HG02981 (cell line): ENCODE measurements at regions not wholly inside any gene's neighbourhood (a gene's known extent, or its start where the extent isn't known, plus 50 kb on each side); places are given as distances from the start of the nearest gene placed in this dataset.

ENCODE experiments used
- ATAC-seq: cut with Tn5 transposase; IDR thresholded peaks from one replicate; pipeline ENCODE4 v1.9.1; 2021; ENCODE audit warnings: mild to moderate bottlenecking, moderate library complexity; ENCODE audit not compliant: unreplicated experiment

DNA sequence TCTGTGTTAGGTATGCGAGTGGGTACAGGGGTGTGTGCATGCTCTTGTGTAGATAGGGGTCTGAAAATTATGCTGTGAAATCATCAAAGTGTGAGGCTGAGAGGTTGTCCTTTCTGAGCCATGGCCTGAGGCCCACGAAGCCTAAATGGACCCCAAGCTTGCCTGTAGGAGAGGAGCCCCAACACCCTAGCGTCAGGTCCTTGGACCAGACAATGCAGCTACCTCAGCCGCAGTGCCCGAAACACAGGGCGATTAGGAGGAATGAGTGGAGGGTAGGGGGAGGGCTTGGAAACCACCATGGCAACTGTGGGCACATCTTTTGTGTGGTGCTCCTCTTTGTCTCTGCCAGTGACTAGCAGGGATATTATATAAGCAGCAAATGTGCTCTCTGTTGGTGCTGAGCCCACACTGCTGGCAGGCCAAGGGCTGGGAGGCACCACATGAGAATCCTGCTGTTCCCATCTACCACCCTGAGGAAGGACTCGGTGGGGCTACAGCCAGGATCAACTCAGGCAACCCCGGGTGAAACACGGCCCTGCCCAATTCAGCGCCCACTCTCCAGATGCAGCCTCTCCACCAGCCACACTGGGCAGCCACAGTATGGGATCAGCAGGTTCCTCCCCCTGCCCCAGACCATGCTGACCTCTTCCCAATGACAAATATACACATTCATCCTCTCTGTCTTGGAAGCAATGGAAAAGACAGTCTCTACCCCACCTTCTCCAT lies 84.6 kb upstream of the FSTL4 start:
- no peak for ATAC-seq

DNA sequence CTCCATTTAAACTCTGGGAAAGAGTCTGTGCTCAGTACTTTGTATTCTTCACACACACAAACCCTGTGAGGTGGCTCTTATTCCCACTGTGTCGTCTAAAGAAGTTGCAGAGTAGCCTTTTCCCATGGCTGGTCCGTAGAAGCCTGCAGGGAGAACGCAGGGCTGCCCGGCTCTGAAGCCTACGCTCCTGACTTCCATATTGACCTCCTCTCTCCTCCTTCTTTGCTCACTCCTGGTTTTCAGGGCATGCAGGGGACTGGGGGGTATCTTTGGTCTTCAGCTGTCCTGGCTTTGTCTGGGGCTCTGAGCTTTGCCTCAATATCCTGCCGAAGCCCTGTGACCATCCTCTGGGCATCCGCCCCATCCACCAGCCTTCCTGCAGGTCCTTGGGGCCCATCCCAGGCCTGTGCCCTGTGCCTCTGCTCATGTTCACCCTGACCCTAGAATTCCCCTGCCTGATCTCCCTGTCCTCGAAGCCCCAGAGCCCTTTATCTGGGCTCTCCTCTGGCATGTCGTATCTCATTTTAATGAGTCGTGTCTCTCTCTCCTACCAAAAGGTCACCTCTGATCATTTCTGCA lies 83.8 kb upstream of the FSTL4 start:
- ATAC-seq: no peak

DNA sequence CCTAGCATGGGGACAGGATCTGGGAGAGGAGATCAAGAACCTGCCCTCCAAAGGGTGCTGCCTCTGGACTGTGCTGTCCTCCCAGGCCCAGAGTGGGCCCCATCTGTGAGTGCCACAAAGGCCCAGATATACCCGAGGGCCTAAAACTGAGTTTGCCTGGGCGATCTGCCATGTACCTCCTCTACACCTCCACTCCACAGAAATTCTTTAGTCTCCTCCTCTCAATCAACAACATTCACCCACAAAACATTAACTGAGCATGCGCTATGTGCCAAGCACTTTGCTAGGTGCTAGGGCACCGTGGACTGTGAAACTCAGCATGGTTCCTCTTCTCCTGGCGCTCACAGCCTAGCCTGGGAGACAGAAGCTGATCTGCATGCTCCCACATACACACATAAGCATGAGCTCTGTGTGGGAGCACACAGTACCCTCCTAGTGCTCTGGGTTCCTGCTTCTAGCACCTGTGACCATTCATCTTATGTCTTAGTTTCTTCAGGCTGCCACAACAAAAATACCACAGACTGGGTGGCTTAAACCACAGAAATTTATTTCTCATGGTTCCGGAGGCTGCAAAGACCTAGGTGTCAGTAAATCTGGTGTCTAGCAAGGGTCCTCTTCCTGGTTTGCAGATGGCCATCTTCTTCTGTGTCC lies 82.0 kb upstream of the FSTL4 start:
- ATAC-seq: no peak

DNA sequence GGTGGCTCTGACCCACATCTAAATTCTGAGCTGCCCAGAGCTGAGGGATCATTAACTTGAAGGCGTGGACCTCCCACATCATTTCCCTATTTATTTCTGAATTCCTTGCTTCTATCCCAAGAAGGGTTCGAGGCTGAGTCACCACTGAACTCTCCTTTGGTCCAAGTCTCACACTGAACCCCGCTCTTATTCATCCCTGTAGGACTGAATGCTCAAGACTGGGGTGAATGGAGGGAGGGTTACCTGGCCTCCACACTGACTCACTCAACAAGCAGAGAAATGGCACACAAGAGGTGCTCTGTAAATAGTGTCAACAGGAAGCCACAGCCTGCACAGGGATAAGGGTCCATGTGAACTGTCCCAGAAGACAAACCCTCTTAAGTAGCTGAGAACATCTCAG lies 79.1 kb upstream of the FSTL4 start:
- no peak for ATAC-seq

DNA sequence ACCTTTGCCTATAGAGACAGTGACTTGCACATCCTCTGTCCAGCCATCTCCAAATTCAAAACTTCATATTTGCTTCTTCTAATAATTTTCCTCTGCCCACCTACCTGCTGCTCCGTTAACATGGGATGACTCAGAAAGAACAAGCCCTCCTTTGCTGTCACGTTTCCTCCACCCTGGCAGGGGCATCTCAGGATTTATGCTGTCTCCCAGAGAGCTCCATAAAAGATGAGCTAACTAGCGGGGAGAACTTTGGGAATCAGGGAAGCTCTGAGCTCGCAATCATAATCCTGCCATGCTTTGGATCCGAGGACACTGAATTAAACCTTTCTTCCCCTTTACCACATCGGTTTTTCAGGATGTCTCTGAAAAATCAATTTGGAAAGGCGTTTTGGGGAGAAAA lies 78.4 kb upstream of the FSTL4 start:
- ATAC-seq: no peak

DNA sequence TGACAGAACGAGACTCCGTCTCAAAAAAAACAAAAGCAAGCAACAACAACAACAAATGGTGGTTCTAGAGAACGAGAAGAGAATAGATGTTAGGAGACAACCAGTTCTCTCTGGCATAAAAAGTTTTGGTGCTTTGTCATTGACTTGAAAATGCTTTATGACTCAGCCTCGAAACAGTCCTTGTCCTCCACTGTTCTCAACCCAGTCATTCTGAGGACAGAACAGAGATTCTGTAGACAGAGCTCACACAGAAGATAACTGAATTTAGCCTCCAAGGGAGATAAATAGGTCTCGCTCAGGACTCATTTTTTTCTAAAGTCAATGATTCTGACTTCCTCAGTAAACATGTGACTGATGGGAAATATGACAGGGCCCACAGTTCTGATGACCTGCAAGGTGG lies 76.0 kb upstream of the FSTL4 start:
- no peak for ATAC-seq

DNA sequence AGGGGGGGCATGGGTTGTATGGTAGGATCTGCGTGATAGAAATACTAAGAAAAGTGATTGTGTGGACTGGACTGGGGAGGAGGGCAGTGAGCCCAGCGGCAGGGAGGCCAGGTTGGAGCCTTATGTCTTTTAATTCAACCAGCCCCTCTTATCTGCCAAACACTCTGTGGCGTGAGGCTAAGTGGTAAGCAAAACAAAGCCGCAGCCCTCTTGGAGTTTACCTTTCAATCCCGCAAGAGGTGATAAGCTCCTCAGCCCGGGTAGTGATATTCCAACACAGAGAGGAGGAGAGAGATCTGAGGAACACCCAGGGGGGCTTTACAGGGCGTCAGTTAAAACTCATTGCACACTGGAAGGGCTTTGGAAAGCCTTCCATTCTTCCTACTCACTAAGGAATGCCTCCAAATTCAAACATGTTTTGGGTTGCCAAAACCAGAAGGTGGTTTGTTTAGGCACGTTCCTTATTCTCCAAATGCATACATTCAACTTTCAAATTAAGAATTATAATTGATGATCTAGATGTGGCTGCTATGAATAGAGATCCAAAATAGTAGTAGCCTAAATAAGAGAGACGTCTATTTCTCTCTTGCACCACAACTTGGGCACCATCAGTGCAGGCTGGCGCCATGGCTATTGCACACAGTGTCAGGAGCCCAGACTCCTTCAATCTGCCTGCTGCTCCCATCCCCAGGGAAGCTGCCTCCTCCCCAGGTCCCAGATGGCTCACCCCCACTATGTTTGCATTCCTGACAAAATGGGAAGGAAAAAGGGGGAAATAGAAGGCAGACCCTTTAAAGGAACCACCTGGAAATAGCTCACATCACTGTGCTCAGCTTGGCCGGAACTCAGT lies 75.1 kb upstream of the FSTL4 start:
- ATAC-seq: no peak

DNA sequence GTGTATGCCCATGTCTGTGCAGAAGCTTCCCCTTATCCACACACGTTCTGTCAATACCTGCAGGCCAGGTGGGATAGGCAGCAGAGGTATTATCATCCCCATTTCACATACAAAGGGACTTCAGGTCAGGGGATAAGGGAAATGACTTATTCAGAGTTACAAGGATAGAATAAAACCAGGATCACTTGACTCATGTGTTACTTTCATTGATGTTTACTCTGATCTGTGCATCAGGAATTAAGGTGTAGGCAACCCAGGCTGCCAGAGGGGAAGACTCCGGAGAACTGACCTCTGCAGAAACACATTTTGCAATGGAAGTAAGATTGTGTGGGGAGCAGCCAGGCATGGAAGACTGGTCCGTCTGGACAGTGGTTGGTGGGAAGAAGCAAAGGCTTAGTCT lies 74.2 kb upstream of the FSTL4 start:
- no peak for ATAC-seq

DNA sequence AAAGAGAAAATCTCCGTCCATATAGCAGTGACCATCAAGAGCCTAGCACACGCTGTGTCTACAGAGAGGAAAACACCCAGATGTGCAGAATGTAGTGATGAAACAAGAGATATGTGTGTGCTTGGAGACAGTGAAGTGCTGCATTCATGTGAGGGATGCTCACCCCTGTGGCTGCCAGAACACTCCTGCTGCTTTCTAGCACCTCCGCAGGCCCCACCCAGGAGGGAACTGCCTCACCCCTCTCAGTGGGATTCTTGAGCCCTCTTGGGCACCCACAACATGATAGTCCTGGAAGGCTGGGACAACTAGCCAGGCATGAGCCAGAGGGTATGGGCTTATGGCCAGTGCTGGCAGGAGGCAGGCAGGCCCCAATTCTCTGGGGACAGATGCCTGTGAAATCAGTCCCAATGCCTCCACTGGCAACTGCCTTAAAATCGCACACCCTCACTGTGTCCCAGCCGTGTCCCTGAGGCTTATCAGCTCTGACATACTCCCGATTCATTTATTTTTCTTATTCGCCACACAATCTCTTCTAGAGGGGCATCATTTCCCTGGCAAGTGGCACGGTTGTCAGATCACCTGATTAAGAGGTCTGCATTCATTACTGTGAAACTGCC lies 73.2 kb upstream of the FSTL4 start:
- no peak for ATAC-seq

DNA sequence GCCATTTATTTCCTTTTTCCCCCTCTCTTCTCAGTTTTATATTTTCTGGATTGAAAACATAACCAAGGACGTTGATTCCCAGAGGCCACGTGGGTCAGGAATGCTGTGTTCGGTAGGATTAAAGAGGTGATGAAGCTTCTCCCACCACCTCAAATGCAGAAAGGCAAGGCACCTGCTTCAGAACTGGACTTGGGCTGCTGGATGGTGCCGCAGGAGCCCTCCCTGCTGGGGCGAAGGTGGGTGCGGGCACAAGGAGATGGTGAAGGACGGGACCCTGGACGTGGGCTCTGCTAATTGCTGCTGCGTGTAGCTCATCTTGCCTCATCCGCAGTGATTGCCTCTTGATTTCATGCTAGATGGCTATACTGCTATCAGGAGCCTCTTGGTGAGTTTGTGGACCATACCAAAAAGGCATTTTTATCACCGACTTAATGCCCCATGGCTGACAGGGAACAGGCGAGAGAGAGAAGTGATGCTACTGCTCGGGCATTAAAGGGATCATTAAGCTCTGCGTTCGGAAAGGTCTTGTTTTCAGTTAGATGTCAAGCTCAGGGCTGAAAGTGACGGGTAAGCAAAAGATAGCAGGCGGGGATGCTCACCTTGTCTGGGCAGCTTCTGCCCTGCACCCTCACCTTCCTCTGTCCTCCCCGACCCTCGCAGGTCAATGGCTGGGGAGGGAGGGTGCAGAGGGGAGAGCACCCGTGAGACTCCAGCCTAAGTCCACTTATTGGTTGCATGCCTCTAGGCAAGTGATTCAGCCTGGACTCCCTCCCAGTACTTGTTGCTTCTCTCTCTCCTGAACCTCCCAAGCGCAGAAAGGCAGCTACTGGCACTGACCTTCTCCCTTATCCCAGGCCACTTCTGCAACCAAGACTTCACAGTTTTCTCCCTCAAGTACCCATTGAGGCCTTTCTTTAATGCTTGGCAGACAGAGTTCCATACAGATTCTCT lies 71.6 kb upstream of the FSTL4 start:
- no peak for ATAC-seq

DNA sequence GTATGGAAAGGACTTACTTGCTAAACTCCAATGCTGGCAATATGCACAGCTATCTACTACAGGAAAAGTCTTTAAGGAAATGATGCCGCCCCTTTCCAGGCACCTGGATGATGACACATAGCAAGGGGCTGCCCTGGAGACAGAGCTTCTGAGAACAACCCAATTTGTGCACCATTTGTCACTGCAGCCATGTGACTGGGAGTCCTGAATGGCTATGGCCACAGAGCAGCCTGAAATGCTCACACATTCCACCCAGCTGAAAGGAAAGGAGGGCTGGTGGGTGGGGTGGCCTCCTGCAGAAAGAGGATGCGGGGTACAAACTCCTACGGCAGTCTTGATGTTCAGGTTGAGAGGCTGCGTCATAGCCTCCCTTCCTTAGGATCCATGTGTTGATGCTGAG lies 70.1 kb upstream of the FSTL4 start:
- no peak for ATAC-seq

DNA sequence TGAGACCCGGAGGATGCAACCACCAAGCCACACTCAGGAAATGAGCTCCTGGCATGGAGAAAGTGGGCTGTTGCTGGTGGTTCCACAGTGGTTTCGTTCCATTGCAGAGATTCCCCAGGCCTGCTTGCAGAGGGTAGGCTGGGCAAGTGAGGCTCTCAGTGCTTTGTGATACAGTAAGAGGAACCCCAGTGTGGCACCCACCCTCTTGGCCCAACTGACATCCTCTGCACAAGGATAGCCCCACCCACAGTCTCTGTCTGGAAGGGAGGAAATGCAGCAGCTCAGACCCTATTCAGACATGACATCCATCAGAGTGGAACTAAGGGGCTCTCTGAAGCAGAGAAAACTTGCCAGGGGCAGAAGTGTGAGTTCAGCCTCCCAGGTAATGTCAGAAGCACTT lies 69.6 kb upstream of the FSTL4 start:
- ATAC-seq: no peak

DNA sequence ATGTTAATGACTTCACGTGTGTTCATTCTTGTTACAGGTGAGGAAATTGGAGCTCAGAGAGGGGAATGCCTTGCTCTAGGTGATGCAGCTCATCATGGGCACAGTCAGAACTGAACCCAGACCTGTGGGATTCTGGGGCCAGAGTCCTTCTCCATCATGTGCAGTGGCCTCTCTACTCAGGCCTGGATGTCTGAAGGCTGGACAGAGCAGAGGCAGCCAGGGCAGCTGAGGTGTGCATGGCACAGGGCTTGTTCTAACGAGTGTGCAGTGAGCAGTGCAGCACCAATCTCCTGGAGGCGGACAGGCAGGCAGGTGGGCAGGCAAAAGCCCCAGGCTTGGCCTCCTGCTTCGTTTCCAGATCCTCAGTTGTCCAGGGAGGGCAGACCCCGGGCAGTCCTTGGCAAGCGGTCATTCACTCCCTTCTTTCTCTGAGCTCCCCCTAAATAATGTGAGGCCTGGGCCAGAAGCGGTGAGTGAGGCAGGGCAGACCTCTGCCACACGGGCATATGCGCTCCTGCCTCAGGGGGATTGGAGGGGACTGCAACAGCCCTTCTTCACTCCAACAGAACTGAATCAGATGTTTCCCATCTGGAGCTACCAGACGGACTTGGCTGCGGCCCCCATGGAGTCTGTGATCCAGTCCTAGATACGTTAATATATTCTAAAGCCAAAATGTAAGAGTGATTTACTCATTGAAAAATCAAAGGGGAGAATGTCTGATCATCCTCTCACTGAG lies 68.7 kb upstream of the FSTL4 start:
- ATAC-seq: no peak

DNA sequence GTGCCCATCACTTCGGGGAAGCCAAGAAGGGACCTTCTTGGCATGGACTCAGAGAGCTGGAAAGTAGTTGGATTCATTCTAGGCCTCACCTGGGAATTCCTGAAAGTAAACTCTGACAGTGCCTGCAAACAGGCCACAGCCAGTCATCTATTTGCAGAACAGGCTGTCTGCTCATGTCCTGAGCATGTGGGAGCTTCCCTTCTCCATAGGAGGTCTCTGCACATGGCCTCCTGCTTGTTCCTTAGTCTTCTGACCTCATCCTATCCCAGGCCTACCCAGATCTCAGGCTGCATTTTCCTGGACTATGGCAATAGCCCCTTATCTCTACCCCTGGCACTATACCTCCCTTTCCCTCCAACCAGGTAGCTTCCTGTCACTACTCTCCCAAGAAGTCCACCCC lies 67.2 kb upstream of the FSTL4 start:
- no peak for ATAC-seq

DNA sequence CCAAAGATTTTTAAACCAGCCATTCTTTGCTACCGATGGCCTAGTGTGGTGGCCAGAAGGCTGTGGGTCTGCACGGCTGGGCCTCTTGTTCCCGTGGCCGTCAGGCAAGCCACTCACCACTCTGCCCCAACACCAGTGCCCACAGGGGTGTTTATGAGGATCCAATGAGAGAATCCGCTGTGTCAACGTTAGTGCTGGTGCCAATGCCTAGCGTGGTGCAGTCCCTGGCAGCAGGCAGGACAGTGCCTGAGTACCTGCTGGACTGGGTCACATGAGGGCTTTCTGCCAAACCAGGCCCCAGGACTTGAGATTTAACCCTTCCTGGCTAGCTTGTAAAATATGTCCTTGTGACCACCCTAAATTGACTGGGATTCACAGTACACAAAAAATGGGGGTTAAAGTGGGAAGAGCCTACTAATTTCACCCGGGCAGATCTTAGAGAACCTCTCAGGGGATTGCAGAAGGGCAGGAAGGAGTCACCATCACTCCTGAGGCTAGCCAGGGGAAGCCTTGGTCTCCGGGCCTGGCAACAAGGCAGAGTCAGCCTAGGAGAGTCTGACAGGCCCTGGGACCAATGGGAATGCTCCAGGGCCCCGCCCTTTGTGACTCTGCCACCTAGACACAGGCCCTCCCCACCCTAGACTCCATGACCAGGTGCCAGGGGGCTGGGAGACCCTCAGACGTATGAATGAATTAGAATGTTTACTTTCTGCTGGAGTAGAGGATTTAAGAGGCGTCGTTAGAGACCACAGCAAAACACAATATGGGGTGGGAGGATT lies 63.2 kb upstream of the FSTL4 start:
- no peak for ATAC-seq

DNA sequence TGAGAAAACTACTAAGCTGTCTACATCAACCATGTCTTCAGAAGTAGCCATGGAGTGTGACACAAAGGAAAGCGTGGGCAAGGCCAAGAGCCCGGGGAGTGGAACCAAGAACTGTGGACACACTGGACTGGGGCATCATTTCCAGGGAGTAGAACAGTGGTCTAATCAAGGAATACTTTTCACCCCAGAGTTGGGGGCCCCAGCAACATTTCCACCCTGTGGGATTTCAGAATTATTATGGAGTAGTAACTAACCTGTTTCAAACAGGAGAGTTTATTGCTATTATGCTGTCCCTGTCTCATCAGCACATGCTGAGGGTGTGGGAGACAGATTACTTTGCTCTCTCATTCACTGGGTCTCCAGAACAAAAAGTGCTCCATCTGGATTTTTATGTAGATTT lies 58.0 kb upstream of the FSTL4 start:
- ATAC-seq: no peak

DNA sequence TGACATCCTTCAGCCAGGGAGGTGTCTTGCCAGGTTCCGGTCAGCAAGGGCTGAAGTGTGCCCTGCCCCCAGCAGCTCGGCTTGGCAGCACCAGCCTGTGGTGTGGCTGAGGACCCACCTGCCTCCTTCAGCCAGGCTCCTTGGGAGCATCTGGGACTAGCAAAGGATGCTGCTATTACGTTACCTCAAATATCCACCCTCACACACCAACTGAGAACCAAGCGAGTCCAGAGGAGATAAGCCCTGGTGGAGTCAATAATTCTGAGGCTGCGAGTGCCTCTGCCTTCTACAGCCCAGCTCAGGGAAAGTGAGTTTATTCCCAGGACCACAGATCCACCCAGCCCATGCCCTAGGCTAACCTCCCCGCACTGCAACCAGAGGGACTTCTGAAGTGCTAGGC lies 57.1 kb upstream of the FSTL4 start:
- no peak for ATAC-seq

DNA sequence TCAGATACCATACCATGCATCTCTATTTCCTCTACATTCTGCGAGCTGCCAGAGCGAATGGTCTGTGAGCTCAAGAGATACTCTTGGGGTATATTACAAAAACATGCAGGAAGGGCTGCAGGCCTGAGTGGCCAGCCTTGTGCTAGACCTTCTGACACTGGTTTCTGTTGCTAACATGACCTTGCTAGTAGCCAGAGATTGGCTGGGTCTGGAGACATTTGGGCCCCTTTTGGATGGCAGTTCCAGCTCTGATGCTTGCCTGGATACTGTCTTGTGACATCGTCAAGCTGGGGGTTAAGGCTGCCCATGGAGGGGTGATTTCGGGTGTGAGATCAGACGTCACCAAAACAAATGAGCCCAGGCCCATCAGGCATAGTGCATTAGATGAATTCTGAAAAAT lies 56.1 kb upstream of the FSTL4 start:
- no peak for ATAC-seq

DNA sequence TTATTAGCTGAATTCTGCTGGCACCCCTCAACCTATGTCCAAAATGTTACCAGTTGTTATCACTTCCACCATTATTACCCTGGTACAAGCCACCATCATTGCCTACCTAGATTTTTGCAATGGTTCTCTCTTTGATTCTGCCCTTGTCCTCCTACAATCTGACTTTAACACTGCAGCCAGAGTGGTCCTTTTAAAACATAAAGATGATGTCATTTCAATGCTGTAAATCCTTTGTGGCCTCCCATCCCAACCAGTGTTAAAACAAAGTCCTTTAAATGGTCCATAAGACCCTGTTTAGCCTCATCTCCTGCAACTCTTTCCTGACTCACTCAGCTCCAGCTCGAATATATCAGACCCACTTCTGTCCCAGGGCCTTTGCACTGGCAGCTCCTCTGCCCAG lies 54.9 kb upstream of the FSTL4 start:
- no peak for ATAC-seq
